Hematopoietic multipotent progenitor cell (in vitro differentiated cells): ENCODE measurements at regions not wholly inside any gene's neighbourhood (a gene's known extent, or its start where the extent isn't known, plus 50 kb on each side); places are given as distances from the start of the nearest gene placed in this dataset. TPM values are rescaled to one million over a fixed set of nuclear protein-coding genes. Genes with fewer than 3 reads are reported as not detected.

Experiments used
- DNase-seq, 3 donors: peaks; one replicate each; pipeline ENCODE4 v3.0.0-alpha.2; 2011 to 2015; ENCODE audit warnings: low read depth in 2 of 3, low spot score in 2 of 3
- small RNA-seq: library from RNA; depleted of rRNA; stranded (forward); fragments of <200 nt; gene quantifications from one replicate; pipeline ENCODE3, GENCODE V24; 2012

DNA sequence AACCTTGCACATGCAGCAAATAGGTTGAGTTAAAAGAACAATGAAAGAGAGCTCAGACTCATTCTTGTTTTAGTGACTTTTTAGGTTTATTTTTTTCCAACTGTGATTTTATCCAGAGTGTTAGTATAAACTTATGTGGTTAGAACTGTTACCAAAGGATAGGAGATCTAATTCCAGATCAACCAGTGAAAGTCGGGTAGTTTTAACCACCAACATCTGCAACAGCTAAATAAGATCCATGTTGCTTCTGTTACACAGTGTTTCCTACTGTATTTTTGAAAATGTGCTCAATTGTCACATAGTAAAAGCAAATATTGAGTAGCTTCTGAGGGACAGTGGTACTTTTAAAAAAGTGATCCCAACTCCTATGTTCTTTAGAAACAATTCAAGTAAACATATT is 53.9 kb upstream of the ARGLU1 start:
- no peak for DNase-seq

DNA sequence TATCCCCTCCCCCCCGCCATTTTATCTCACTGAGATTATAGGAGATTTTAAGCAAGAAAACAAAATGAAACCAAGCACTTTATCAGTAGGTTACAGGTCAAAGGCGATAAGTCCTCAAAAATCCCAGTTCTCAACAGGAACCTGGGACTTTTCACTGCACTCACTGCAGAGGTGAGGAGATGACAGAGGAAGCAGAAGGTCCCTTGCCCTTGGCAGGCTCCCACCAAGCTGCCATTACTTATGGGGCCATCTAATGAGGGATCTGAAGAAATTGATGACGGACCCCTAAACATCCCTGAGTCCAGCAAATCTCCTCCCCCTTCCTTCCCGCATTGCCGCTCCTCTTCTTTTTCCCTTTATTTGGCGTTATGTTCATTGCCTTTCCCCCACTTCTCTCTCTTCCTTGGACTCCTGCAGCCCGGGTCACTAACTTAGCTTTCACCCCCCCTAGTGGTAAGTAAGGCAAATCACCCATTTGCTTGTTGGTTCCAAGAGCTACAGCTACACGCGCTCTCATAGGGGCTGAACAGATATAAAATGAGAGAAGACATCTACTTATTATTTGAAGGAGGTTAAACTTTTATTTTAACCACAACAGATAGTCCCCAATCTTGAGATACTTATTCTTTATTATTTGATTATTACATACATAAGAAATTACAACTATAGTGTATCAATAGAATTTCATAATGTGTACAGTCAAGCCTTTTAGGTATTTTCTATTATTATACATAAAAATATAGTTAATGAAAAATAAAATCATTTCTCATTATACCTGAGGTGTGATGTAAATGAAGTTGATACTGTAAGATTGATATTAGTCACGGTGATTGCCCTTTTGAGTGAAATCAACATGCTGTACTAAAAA is 52.0 kb upstream of the ARGLU1 start:
- peak; percentile 1 to 73 (median 36) for DNase-seq

Small RNA genes in the stretch of these regions (small RNA-seq; reads per million reads assigned to genes)
- gene MIR1267 (not detected), gene SNORD31B (11.8 reads per million, percentile 93 among the genes with 10 or more reads in this experiment)
